Ectodermal cell (in vitro differentiated cells): ENCODE measurements at regions not wholly inside any gene's neighbourhood (a gene's known extent, or its start where the extent isn't known, plus 50 kb on each side); places are given as distances from the start of the nearest gene placed in this dataset.
"Not testable (repeated sequence)": the region's sequence is repeated elsewhere in the genome, so short reads cannot be mapped to it uniquely, and the experiment has no call there.

Experiments
- H3K27ac ChIP-seq: 2 replicates; pipeline ENCODE4 v1.7.0; 2013; ENCODE audit warnings: mild to moderate bottlenecking, low read depth, low read length; ENCODE audit not compliant: insufficient read depth, poor library complexity, severe bottlenecking
- H3K27me3 ChIP-seq: 2 replicates; pipeline ENCODE4 v1.7.0; 2013; ENCODE audit warnings: mild to moderate bottlenecking, low read length; ENCODE audit not compliant: insufficient read depth, control insufficient read depth, poor library complexity, severe bottlenecking
- H3K36me3 ChIP-seq: one replicate; pipeline ENCODE4 v1.7.0; 2013; ENCODE audit warnings: low read length; ENCODE audit not compliant: control insufficient read depth, insufficient read depth
- H3K4me1 ChIP-seq: one replicate; pipeline ENCODE4 v1.7.0; 2013; ENCODE audit warnings: low read length; ENCODE audit not compliant: control insufficient read depth, insufficient read depth
- H3K4me3 ChIP-seq: 2 replicates; pipeline ENCODE4 v1.7.0; 2013; ENCODE audit warnings: low read depth, low read length, control low read depth; ENCODE audit not compliant: insufficient read depth
- H3K9me3 ChIP-seq: 2 replicates; pipeline ENCODE4 v1.7.0; 2013; ENCODE audit warnings: mild to moderate bottlenecking, low read length, moderate library complexity; ENCODE audit not compliant: control insufficient read depth
- WGBS, 2 experiments: methylation state at CpG; one replicate each; pipeline ENCODE4 v1.1.7; 2013; ENCODE audit warnings: missing lambda C conversion rate in 2 of 2; 5-methylcytosine and 5-hydroxymethylcytosine counted together

DNA sequence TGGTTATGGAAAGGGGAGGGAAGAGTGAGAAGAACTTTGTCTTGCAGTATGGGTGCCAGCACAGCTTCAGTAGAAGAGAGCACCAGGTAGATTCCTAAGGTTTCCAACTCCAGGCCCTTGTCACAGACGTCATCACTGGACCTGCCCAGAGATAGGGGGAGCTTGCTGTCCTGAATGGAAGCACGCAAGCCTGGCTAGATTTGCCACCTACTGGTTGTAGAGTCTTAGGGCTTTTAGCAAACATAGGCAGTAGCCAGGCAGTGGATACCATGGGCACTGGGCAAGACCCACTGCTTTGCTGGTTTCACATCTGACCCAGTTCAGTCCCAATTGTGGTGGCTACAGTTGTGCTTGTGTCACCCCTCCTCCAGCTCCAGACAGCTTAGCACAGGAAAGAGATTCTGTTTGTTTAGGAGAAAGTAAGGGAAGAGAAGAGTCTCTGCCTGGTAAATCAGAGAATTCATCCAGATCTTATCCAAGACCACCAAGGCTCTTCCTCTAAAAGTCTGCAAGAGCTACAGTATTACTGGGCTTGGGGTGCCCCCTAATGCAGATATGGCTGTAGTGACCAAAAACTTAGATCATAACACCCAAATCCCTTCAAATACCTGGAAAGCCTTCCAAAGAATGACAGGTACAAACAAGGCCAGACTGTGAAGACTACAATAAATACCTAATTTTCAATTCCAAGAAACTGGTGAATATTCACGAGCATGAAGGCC is 158.9 kb downstream of the HINT1 start:
- 67 to 83% methylated on average over 3 of the region's 3 CpGs for WGBS, 2 experiments
- Histone ChIP-seq H3K4me3 (no peak overlapping the region), H3K36me3 (no peaks in the 10 kb centered on the region), H3K27me3 (no peaks in the 10 kb centered on the region), H3K4me1 (no peaks in the 10 kb centered on the region), H3K9me3 (no peaks in the 10 kb centered on the region), H3K27ac (no peak overlapping the region)

- Histone ChIP-seq H3K4me1 (peaks cover 3% of the 10 kb centered on the region), H3K9me3 (no peaks in the 10 kb centered on the region), H3K27me3 (no peaks in the 10 kb centered on the region), H3K36me3 (no peaks in the 10 kb centered on the region), H3K4me3 (no peak overlapping the region), H3K27ac (no peak overlapping the region)
- WGBS, 2 experiments: 95 to 100% methylated on average over 1 of the region's 1 CpG
Measured at GRCh38 chr5:131001507-131001906, 163.5 kb downstream of the HINT1 start.

GRCh38 chr5:131000289-131000688 is 164.8 kb downstream of the HINT1 start:
- Histone ChIP-seq H3K9me3 (no peaks in the 10 kb centered on the region), H3K27me3 (no peaks in the 10 kb centered on the region), H3K4me1 (peaks cover 3% of the 10 kb centered on the region), H3K27ac (no peak overlapping the region), H3K36me3 (no peaks in the 10 kb centered on the region), H3K4me3 (no peak overlapping the region)

DNA sequence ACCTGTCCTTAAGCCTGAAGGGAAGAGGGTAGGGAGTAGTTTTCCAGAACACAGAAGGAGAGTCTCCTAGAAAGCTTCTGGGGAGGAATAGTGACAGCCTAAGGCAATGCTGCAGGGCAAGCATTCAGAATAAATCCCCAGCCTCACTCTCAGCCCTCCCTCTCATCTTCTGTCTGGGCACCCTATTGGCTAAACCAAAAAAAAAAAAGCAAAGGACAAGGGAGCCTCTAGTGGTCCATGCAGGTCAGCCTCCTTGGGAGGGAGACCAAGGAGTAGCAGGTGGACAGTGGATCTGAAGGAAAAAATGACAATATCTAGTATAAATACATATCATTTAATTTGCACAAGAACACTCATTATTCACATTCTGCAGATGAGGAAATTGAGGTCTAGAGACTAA is 168.3 kb downstream of the HINT1 start:
- not testable (repeated sequence) for H3K4me1 ChIP-seq, H3K27ac ChIP-seq, H3K27me3 ChIP-seq, H3K36me3 ChIP-seq, H3K4me3 ChIP-seq, H3K9me3 ChIP-seq

GRCh38 chr5:130995851-130996250 is 169.2 kb downstream of the HINT1 start:
- H3K4me3 ChIP-seq: no peak overlapping the region
- no peak overlapping the region for H3K27ac ChIP-seq
- no peaks in the 10 kb centered on the region for H3K9me3 ChIP-seq
- 96% methylated on average over 23 of the region's 23 CpGs for WGBS, 2 experiments
- H3K4me1 ChIP-seq: peaks cover 6% of the 10 kb centered on the region
- H3K36me3 ChIP-seq: no peaks in the 10 kb centered on the region
- H3K27me3 ChIP-seq: no peaks in the 10 kb centered on the region

DNA sequence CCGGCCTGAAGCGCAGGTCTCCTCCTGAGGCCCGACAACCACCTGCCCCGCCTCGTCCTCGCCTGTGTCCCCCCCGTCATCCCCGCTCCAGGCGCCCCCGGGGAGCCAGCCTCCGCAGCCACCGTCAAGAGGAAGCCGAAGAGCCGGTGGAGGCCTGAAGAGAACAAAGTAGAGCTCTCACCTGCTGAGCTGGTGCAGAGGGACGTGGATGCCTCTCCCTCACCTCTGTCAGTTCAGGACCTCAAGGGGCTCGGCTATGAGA is 169.9 kb downstream of the HINT1 start:
- H3K4me1 ChIP-seq: peaks cover 5% of the 10 kb centered on the region
- H3K4me3 ChIP-seq: no peak overlapping the region
- H3K27ac ChIP-seq: no peak overlapping the region
- H3K9me3 ChIP-seq: no peaks in the 10 kb centered on the region
- WGBS, 2 experiments: 91 to 95% methylated on average over 16 of the region's 16 CpGs
- no peaks in the 10 kb centered on the region for H3K27me3 ChIP-seq
- no peaks in the 10 kb centered on the region for H3K36me3 ChIP-seq

- Histone ChIP-seq H3K27ac (no peak overlapping the region), H3K9me3 (no peaks in the 10 kb centered on the region), H3K4me1 (peaks cover 3% of the 10 kb centered on the region), H3K4me3 (no peak overlapping the region), H3K36me3 (no peaks in the 10 kb centered on the region), H3K27me3 (no peaks in the 10 kb centered on the region)
- WGBS, 2 experiments: 95 to 97% methylated on average over 40 of the region's 40 CpGs
Measured at GRCh38 chr5:130994496-130995253, 170.4 kb downstream of the HINT1 start.

GRCh38 chr5:130992621-130993020 is 172.4 kb downstream of the HINT1 start:
- Histone ChIP-seq H3K9me3 (no peaks in the 10 kb centered on the region), H3K27me3 (no peaks in the 10 kb centered on the region), H3K4me3 (no peak overlapping the region), H3K27ac (no peak overlapping the region), H3K4me1 (peaks cover 3% of the 10 kb centered on the region), H3K36me3 (no peaks in the 10 kb centered on the region)
- WGBS, 2 experiments: 48 to 57% methylated on average over 1 of the region's 1 CpG

DNA sequence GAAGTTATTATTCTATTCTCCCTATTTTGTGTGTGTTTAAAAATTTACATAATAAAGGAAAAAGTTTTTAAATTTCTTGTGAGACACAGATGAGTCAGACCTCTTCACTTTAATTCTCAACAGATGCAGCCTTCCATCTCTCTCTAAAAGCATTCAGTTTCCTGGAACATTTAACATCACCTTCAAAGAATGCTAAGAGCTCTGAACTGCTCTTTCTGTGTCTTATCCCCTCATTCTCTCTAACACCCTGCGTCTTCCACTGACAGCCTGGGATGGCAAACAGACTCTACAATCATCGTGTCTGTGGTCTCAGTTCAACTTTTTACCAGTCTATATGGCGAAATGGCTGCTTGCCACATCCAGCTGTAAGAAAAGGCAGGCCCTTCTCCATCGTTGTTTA is 173.0 kb downstream of the HINT1 start:
- 48 to 59% methylated on average over 4 of the region's 4 CpGs for WGBS, 2 experiments
- Histone ChIP-seq H3K4me1 (peaks cover 3% of the 10 kb centered on the region), H3K9me3 (no peaks in the 10 kb centered on the region), H3K4me3 (no peak overlapping the region), H3K27me3 (no peaks in the 10 kb centered on the region), H3K27ac (no peak overlapping the region), H3K36me3 (no peaks in the 10 kb centered on the region)

DNA sequence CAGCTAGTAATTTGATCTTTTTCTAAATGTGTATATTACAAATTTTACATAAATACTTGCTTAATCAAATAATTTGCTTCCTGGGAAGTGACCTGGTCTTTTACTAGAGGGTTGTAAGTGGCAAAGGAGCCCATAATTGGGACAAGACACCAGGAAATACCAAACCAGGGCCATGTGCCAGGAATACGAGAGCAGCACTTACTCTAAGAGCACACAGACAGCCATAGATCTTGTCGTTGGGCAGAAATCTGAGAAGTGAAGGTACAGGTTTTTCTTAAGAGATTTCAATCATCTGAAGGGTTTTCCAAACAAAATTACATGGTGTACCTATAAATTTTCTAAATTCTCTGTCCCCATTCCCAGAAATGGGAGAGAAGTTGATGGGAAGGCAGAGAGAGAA is 179.3 kb downstream of the HINT1 start:
- no peak overlapping the region for H3K4me3 ChIP-seq
- no peaks in the 10 kb centered on the region for H3K27me3 ChIP-seq
- H3K27ac ChIP-seq: no peak overlapping the region
- H3K9me3 ChIP-seq: no peaks in the 10 kb centered on the region
- WGBS, 2 experiments: 84 to 93% methylated on average over 2 of the region's 2 CpGs
- no peaks in the 10 kb centered on the region for H3K4me1 ChIP-seq
- H3K36me3 ChIP-seq: no peaks in the 10 kb centered on the region
